ENCODE measurements at regions not wholly inside any gene's neighbourhood (a gene's known extent, or its start where the extent isn't known, plus 50 kb on each side); places are given as distances from the start of the nearest gene placed in this dataset.

DNA sequence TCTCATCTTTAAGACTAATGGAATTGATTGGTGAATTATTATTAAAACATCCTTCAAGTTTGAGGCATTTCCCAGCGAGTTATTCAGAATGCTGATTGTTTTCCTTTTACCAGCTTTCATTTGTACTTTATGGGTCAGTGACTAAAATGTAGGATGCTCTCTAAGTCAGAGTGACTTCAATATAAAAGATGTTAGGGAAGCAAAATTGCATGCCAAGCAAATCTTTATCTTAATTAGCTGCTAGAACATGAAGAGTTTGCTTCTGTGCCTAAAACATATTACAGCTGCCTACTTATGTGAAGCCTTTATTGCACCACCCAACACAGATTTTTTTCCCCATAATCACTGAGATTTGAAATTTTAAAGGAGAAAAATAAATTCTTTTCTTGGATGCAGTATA, 79.8 kb upstream of the CYYR1 start:
- DNase-seq = no peak

DNA sequence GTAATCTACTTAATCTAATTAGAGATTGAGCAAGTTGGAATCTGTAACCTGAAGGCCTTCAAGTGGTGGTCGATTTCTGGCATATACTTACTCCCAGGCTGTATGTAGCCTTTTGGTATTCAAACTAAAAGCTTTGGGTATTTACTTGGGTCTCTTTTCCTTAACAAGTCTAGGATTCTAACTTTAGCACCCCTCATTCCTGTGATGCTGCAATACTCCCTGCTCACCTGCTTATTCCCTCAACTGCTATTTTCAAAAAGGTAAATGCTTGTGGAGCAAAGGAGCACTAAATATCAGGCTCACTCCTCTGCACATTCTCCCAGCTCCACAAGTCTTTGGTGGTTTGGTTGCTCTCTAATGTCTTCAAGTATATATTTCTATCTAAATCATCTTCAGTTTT, 68.0 kb upstream of the CYYR1 start:
- no peak for DNase-seq

DNA sequence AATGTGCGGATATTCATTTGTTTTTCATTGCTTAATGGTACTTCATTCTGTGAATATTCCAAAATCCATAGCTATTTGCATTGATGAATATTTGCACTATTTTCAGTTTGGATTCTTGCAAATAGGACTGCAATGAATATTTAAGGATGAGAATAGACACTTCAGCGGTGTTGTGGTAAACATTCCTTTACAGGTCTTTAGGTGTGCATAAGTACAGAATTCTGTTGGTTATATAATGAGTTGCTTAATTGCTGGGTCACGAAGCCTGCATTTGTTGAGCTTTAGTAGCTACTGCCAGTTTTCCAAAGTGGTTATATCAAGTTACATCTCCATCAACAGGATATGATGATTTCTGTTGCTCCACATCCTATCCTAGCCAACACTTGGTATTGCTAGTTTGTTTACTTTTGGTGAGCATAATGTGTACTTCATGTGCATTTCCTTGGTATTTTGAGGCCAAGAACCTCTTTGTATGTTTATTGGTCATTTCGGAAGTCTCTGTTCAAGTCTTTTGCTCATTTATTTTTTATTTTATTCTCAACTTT, 64.2 kb upstream of the CYYR1 start:
- DNase-seq = no peak

DNA sequence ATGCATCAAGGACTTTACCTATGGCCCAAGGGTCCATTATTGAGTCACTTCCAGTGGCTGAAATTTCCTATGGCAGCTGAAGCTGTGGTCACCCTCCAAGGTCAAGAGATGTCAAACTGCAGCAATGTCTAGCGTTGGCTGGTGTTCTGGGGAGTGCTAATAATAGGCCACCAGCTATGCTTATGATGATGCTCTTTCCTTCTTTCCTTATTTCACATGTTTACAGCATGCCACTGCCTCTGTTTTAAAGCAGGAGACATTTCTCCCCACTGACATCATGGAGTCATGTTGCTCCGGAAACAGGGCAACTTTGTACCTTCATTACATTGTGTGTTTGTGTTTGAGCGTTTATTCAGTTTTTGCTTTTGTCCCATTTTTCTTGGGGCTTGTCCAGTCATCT, 62.6 kb upstream of the CYYR1 start:
- DNase-seq = no peak

DNA sequence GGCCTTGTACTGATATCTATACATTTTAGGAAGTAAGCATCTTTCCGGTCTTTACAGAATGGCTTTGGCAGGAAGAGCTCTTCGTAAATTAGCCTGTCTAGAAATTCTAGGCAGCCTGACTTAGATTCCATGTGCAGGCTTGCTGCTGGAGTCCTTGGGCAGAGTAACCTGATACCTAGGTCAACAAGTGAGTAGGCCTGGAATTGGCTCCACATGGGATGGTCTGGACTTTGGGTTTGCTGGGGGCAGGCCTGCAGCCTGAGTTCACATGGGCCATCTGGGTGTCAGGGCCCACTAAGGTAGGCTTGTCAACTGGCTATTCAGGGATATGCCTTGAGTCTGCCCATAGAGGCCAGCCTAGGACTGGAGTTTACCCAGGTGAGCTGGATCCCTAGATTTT, 59.6 kb upstream of the CYYR1 start:
- no peak for DNase-seq

DNA sequence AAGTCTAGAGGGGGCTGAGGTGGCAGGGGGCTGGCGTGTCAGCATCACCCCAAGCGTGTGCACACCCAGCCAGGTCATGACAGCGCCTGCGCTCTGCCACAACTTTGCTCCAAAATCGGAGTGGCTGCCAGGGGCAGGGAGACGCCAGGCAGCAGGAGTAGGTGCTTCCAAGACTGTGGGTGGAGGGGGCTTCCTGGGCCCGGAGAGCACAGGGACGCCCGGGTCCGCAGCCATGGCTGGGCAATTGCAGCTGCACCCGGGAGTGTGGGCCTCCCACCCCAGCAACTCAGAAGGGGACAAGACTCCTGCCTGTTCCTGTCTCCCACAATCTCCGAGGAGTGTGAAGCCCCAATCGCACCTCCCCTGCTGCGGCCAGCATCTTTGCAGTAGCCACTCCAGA, 53.1 kb upstream of the CYYR1 start:
- no peak for DNase-seq

DNA sequence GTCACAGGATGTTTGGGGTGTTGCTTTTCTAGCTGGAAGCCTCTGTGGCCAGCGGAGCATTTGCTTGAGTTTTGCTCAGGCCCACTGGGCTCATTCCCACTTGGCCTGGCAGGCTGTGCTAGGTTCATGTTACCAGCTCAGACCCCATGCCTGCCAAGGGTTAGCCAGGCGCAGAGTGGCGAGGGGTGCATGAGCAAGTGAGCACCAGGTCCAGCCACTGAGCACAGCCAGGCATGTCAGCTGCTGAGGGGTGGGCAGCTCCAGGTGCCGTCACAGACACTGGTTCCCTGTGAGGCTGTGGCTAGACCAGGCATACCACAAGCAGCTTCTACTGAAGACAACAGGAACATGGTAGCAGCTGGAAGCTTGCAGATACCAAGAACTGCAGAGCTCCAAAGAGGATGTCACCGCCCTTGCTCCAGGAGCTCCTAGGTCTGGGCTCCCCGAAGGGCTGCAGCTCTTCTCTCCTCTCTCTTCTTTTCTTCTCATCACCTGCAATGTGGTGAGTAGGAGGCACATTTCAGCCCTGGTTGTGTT, 52.0 kb upstream of the CYYR1 start:
- DNase-seq = no peak
